Osteoblast (primary cell): ENCODE measurements at regions not wholly inside any gene's neighbourhood (a gene's known extent, or its start where the extent isn't known, plus 50 kb on each side); places are given as distances from the start of the nearest gene placed in this dataset.
A peak's percentile ranks its signal among the peaks of the same experiment; 100 is the strongest.
"Not testable (repeated sequence)": the region's sequence is repeated elsewhere in the genome, so short reads cannot be mapped to it uniquely, and the experiment has no call there.

Experiments used
- DNase-seq: peaks from one replicate; pipeline ENCODE4 v3.0.0; 2011; ENCODE audit warnings: low spot score, mixed read lengths; ENCODE audit not compliant: insufficient read length; ENCODE audit errors: missing footprints
- H2AFZ ChIP-seq: 2 replicates; pipeline ENCODE4 v1.6.0; 2011; ENCODE audit warnings: mild to moderate bottlenecking, low read length
- H3K27ac ChIP-seq: 2 replicates; pipeline ENCODE4 v1.5.1; 2011; ENCODE audit warnings: mild to moderate bottlenecking, low read depth, low read length, moderate library complexity
- H3K27me3 ChIP-seq: 2 replicates; pipeline ENCODE4 v1.6.0; 2012; ENCODE audit warnings: mild to moderate bottlenecking, control low read depth, inconsistent platforms, low read length, moderate library complexity; ENCODE audit not compliant: insufficient read depth
- H3K36me3 ChIP-seq: 2 replicates; pipeline ENCODE4 v1.5.1; 2011; ENCODE audit warnings: mild to moderate bottlenecking, low read length, control low read depth, moderate library complexity; ENCODE audit not compliant: insufficient read depth
- H3K4me1 ChIP-seq: 2 replicates; pipeline ENCODE4 v1.5.1; 2011; ENCODE audit warnings: mild to moderate bottlenecking, low read length, control low read depth, moderate library complexity; ENCODE audit not compliant: insufficient read depth
- H3K4me2 ChIP-seq: 2 replicates; pipeline ENCODE4 v1.6.0; 2011; ENCODE audit warnings: mild to moderate bottlenecking, low read length; ENCODE audit not compliant: insufficient read depth
- H3K4me3 ChIP-seq: fragments of 200-600 bp; sonication (generic); 3 replicates; pipeline ENCODE4 v1.5.1; 2012; ENCODE audit warnings: mild to moderate bottlenecking, low read length, inconsistent platforms; ENCODE audit not compliant: insufficient read depth
- H3K79me2 ChIP-seq: 2 replicates; pipeline ENCODE4 v1.6.0; 2012; ENCODE audit warnings: mild to moderate bottlenecking, low read length, control low read depth, inconsistent platforms; ENCODE audit not compliant: insufficient read depth
- H3K9me3 ChIP-seq: 2 replicates; pipeline ENCODE4 v1.5.1; 2011; ENCODE audit warnings: low read depth, low read length, control low read depth
- H4K20me1 ChIP-seq: 2 replicates; pipeline ENCODE4 v1.6.0; 2012; ENCODE audit warnings: mild to moderate bottlenecking, low read length, control low read depth; ENCODE audit not compliant: insufficient read depth
- TF ChIP-seq, protein P1 (sequence below): IDR thresholded peaks from 2 replicates; pipeline ENCODE4 v1.5.1; 2011; ENCODE audit warnings: mild to moderate bottlenecking, low read depth, low read length, moderate library complexity; ENCODE audit errors: extremely low read depth

DNA sequence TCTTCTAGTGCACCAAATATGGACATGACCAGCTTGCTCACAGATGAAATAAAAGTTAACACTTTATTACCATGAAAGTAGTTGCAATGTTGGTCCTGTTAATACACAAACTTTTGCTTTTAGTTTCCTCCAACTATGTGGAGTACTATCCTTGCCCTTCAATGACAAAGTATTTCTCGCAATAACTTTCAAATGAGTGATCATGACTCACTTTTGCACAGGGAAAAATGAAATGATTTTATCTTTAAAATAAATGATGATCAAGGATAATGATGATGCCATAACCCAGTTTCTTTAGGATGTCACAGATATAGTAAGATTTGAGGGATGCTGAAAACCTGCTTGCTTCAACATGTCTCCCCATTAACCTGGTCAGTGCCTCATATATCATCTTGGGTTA, 254.0 kb upstream of the KITLG start:
- peaks cover 12% of the 10 kb centered on the region for H3K4me1 ChIP-seq
- DNase-seq: no peak
- no peaks in the 10 kb centered on the region for H3K27me3 ChIP-seq
- H3K4me2 ChIP-seq: peak overlapping the region; percentile 5
- no peaks in the 10 kb centered on the region for H3K79me2 ChIP-seq
- peaks cover 2% of the 10 kb centered on the region for H3K9me3 ChIP-seq
- TF ChIP-seq, protein P1, sequence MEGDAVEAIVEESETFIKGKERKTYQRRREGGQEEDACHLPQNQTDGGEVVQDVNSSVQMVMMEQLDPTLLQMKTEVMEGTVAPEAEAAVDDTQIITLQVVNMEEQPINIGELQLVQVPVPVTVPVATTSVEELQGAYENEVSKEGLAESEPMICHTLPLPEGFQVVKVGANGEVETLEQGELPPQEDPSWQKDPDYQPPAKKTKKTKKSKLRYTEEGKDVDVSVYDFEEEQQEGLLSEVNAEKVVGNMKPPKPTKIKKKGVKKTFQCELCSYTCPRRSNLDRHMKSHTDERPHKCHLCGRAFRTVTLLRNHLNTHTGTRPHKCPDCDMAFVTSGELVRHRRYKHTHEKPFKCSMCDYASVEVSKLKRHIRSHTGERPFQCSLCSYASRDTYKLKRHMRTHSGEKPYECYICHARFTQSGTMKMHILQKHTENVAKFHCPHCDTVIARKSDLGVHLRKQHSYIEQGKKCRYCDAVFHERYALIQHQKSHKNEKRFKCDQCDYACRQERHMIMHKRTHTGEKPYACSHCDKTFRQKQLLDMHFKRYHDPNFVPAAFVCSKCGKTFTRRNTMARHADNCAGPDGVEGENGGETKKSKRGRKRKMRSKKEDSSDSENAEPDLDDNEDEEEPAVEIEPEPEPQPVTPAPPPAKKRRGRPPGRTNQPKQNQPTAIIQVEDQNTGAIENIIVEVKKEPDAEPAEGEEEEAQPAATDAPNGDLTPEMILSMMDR: no peak
- no peaks in the 10 kb centered on the region for H4K20me1 ChIP-seq
- H3K27ac ChIP-seq: peak overlapping the region; percentile 6
- no peak overlapping the region for H3K4me3 ChIP-seq
- no peak overlapping the region for H2AFZ ChIP-seq
- H3K36me3 ChIP-seq: no peaks in the 10 kb centered on the region

DNA sequence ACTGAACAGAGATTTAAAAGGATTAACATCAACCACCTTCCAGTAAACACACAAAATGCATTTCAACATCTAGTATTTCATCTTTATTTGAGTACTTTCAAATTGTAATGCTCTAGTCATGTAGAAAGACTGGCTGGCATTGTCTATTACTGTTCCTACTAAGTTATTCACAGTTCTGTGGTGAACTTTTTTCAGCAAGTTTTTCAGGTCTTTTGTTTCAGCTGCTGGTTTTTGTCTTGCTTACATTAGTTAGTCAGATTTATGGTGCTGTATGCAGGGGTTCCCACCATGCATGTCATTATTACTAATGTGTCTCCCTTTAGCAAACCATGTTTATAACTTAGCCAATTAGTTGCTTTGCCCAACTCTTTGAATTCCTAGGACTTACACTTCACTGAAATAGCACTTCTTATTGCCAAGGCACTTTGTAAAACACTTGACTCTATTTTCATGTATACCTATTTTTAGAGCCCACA, 253.4 kb upstream of the KITLG start:
- no peaks in the 10 kb centered on the region for H3K27me3 ChIP-seq
- peak overlapping the region; percentile 6 for H3K27ac ChIP-seq
- H3K9me3 ChIP-seq: peaks cover 2% of the 10 kb centered on the region
- peaks cover 12% of the 10 kb centered on the region for H3K4me1 ChIP-seq
- no peaks in the 10 kb centered on the region for H4K20me1 ChIP-seq
- no peak overlapping the region for H2AFZ ChIP-seq
- H3K79me2 ChIP-seq: no peaks in the 10 kb centered on the region
- H3K4me3 ChIP-seq: no peak overlapping the region
- peak overlapping the region; percentile 5 for H3K4me2 ChIP-seq
- no peak for DNase-seq
- H3K36me3 ChIP-seq: no peaks in the 10 kb centered on the region
- TF ChIP-seq, protein P1: no peak

DNA sequence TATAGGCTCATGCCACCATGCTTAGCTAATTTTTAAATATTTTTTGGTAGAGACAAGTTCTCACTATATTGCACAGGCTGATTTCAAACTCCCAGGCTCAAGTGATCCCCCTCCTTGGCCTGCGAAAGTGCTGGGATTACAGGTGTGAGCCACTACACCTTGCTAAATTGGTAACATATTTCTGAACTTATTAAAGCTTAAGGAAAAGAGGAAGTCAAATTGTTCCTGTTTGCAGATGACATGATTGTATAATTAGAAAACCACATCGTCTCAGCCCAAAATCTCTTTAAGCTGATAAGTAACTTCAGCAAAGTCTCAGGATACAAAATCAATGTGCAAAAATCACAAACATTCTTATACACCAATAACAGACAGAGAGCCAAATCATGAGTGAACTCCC, 248.3 kb upstream of the KITLG start:
- H3K4me2 ChIP-seq: not testable (repeated sequence)

DNA sequence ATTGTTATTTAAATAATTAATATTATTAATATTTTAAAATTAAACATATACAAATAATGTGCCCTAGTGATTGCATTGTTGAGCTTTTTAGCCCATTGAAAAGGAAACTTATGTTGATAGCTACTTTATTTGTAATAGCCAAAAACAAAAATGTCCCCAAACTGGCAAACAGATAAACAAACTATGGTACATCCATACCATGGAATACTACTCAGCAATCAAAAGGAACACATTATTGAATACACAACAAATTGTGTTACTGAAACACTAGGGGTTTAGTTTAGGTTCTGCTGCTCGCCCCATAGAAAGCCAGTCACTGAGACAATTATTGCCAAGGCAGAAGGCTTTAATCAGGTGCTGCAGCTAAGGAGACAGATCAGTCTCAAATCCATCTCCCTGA, 239.7 kb upstream of the KITLG start:
- Histone ChIP-seq H3K27me3 (no peaks in the 10 kb centered on the region), H3K9me3 (no peaks in the 10 kb centered on the region), H3K4me2 (no peak overlapping the region), H3K79me2 (no peaks in the 10 kb centered on the region), H3K4me1 (no peaks in the 10 kb centered on the region), H4K20me1 (no peaks in the 10 kb centered on the region), H3K27ac (no peak overlapping the region), H2AFZ (no peak overlapping the region), H3K36me3 (no peaks in the 10 kb centered on the region), H3K4me3 (no peak overlapping the region)
- no peak for DNase-seq
- TF ChIP-seq, protein P1: no peak

More for the DNA sequence above, 248.3 kb upstream of the KITLG start:
- H2AFZ ChIP-seq, H3K79me2 ChIP-seq, H3K4me3 ChIP-seq, H3K36me3 ChIP-seq, H3K27ac ChIP-seq, H4K20me1 ChIP-seq, H3K9me3 ChIP-seq, H3K27me3 ChIP-seq, DNase-seq, H3K4me1 ChIP-seq: not testable (repeated sequence)

DNA sequence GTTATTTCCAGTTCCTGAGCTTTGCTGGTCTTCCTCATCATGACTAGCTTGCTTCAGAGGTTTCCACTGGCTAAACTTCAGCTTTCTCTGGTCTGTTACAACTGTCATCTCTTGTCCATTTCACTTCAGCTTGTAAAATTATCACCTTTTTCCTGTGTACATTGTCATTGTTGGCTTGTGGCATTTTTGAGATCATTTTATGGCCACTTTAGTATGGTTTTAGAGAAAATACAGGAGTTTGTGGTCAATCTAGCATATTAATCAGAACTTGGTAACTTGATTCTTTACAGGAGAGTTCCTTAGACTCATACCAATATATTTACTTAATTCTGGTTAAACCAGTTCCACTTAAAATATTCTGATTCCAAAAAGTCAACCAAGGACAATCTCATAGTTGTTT, 235.9 kb upstream of the KITLG start:
- H3K4me3 ChIP-seq: peak overlapping the region; percentile 54
- no peak overlapping the region for H3K27ac ChIP-seq
- TF ChIP-seq, protein P1: no peak
- no peaks in the 10 kb centered on the region for H3K9me3 ChIP-seq
- peak overlapping the region; percentile 68 for H2AFZ ChIP-seq
- H3K4me1 ChIP-seq: no peaks in the 10 kb centered on the region
- H4K20me1 ChIP-seq: no peaks in the 10 kb centered on the region
- no peaks in the 10 kb centered on the region for H3K79me2 ChIP-seq
- H3K4me2 ChIP-seq: peak overlapping the region; percentile 76
- DNase-seq: no peak
- H3K27me3 ChIP-seq: no peaks in the 10 kb centered on the region
- H3K36me3 ChIP-seq: no peaks in the 10 kb centered on the region
